Hypothalamus (tissue), 51 donors: ENCODE measurements at regions not wholly inside any gene's neighbourhood (a gene's known extent, or its start where the extent isn't known, plus 50 kb on each side); places are given as distances from the start of the nearest gene placed in this dataset.

Experiments
- DNase-seq, 51 donors: peaks; one replicate each; lab custom pipeline; 2025; lab: John Stamatoyannopoulos, UW

DNA sequence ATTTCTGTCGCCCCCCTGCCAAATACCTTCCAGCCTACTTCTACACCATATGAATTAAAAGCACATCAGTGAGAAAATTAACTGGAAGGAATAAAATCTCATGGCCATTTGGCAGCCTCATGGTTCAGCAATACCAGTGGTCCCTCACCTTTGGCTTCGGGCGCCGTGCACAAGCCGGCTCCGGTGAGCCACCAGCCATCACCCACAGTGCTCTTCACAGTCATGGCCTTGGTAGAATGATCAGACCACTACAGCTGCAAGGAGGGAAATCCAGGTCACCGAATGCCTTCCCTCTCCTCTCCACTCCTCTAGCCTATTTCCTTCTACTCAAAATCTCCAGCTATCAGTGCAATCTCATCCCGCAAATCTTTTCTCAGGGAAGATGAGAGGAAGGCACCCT is 239.1 kb downstream of the C1D start:
- DNase-seq: no peak

DNA sequence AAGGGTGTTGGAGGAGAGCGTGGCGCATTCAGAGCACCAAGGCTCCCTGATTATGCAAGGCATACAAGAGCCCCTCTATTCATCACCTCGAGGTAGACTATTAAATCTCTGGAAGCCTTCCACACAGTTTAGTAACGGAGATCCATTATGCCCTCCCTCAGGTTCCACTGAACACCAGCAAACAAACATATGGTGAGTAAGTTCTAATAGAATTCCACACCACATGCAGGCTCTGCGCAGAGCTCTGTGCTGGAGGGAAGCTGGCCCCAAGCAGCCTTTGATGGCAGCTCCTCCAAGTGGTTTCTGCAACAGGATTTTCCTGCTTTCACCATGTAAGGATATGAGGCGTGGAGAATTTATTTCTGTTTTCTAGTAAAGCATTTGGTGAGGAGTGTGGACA is 238.6 kb downstream of the C1D start:
- no peak for DNase-seq

DNA sequence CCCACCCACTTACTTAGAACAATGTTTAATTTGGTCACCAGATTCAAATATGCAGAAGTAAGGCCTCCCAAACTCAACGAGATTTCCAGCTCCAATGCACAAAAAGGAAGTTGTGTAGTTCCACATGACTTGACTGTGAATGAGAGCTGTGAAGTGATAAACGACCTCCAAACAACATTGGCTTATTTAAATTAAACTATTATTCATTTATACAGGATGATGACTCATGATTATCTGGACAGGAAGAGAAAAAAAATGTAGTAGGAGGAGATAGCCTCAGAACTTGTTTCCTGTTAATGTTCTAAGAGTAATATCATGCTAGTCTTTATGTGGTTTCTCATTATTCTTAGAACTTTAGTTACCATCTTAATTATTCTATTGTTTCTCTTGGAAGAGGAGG is 237.3 kb downstream of the C1D start:
- DNase-seq: no peak

DNA sequence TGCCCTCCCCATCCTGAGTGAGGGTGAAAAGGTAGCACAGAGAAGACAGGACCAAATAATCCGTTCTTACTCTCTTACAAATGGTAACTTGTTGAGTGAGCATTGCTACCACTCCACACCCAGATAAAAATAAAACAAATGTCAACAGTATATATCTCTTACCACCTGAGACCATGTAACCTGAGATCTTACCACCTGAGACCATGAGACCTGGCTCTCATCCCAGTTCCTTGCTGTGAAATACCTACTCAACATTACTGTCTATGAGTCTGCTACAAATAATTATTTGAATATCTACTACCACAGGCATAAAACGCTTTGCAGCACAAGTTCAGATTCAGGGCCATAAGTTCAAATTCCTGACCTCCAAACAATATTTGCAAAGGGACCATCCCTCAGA is 234.7 kb downstream of the C1D start:
- DNase-seq: no peak

DNA sequence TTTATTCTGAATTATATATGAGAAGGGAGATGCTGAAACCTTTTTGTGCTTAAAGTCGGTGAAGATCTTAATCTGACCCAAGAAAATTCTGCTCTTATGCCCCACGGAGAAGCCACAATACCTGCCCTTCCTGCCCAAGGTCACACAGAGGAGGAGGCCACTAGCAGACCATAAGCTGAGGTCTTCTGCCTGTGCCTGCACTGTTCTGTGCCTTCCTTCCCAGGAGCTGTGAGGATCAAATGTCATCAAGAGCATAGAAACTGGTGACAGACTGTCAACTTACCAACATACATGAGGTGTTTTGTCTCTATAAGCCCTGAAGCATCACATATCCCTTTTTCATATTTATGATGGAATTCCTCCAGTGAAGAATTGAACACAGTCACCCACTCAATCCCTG is 233.3 kb downstream of the C1D start:
- DNase-seq: no peak

DNA sequence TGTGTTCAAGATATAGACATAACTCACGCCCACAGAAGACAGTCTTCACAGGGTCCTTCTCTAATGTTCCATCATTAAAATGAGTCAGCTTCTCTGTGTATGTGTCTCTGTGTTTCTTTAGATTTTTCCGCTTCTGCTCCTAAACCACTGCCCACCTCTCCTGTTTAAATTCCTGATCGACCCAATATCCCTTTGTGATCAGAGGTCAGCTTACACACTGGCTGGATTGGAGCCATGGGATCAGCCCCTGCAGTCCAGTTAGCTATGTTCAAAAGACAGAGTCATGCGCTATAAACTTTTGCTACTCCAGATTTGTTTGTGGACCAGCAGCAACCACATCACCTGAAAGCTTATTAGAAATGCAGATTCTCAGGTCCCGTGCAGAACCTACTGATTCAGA is 229.2 kb downstream of the C1D start:
- no peak for DNase-seq

DNA sequence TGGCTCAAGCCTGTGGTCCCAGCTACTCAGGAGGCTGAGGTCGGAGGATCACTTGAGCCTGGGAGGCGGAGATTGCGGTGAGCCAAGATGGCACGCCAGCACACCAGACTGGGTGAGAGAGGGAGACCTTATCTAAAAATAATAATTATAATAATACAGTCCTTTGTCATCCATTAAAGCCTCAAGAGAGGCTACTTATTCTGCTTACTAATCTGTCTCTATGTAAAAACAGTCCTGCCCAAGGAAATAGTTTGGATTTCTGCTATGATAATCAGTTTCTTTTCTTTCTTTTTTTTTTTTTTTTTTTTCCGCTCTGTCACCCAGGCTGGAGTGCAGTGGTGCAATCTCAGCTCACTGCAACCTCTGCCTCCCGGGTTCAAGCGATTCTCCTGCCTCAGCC is 228.3 kb downstream of the C1D start:
- no peak for DNase-seq

DNA sequence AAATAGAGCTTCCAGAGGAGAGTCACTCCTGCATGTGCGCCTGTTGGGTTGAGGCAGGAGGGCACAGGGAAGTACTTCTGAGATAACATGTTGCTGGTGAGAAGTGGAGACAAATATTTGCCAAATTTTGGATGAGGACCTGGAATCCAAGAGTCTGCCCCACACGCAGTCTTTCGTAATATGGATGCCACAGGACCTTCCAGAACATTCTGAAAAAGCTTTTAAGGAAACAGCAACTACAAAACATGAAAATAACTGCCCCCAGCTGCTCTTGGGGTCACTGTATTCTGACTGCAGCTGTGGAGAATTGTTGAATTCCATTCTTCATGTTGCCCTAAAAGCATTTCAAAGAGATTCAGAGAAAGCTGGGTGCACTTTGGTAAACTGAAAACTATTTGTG is 227.5 kb downstream of the C1D start:
- no peak for DNase-seq

DNA sequence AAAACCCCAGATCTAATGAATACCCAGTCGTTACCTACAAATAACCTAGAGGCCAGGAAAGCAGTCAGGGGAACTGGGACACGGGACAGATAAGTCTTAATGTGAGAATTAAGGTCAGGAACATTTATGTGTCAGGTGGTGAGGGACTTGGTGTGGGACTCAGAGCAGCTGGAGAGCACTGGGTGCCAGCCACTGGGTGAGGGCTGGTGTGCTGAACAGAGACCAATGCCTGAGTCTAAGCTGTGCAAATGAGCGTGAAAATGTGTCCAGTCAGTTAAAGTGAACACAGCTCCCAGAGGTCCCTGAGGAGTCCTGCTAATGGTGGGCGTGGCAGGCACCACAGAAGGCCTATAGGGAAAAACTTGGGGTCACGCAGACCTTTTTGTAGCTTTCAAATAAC is 225.9 kb downstream of the C1D start:
- no peak for DNase-seq

DNA sequence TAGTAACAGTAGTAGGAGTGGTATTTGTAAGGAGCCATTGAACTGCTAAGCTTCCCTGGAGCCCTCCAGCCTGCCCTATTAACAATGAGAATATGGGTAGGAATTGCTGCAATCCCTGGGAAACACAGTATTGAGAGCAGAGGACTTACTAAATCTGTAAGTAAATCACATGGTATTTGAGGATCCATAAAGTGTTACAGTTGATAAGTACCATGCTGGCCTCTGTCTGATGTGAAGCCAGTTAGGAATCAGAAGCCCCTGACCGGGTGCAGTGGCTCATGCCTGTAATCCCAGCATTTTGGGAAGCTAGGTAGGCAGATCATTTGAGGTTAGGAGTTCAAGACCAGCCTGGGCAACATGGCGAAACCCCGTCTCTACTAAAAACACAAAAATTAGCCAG is 224.6 kb downstream of the C1D start:
- no peak for DNase-seq

DNA sequence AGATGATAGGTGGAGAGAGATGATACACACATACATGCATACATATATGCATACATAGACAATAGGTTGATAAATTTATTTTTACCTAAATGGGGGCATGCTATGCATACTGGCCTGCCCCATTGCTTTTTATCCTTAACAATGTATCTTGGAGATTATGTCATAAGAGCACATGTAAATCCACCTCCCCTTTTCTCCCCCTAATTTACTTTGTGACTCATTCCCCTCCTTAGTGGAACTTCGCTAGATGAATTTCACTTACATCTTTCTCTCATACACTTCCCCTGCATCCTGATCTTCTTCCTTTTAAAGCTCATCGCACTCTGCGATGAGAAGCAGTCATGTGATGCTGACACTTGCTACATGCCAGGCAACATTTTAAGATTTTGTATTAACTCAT is 223.6 kb downstream of the C1D start:
- no peak for DNase-seq

DNA sequence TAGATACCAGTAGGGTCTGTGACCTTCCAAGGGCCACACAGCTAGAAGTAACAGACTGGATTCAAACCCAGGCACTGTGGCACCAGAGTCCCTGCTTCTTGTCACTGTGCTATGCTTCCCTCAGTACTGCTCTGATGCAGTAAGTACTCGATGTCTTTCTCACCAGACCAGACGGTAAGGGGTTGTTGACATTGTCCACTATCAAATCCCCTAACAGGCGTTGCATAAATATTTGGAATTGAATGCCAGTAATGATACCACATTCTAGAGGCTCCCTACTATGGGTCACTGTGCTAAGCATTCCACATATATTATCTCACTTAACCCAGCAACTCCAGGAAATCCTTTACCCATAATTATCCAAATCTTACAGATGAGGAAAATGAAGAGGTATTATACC is 223.1 kb downstream of the C1D start:
- no peak for DNase-seq

DNA sequence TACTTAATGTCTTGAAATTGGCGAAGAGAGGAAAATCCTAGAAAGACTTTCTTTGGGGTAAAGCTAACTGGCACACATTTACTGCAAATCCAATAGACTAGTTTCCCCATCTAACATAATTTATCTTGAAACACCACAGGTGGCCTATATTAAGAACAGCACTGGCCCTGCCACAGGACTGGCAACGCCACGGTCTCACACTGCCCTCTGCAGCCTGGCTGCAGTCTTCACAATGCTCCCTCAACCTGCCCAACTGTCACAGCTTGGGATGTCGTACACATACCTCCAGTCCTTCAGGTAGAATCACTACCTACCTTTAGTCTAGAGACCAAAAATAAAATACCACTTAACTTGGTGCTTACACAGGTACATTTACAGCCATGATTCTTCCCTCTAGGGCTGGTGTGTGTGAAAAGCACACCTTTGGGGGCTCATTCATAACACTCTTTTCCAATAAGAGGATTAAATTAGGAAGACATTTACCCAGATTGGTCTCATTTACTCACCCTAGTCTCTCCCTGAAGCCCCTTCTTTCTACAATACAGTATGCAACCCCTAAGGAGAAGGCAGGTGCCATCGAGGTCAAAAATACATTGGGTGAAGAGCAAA is 222.2 kb downstream of the C1D start:
- DNase-seq: peak in 32 of 51 donors; percentile 1 to 56 (median 21)

DNA sequence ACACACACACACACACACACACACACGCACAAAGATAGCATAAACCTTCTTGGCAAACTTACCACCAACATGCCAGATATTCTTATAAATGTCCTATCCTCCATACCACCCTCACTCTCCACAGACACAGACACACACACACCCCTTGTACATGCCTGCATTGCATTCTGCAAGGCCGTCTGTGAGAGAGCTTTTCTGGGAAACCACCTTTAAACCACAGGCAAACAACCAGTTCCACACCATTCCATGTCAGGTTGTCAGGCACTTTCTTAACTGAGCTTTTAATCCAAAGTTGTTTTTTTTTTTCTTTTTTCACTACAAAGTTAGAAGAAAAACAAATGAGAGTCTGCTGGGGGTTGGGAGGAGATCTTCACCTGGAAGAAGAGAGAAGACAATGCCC is 221.1 kb downstream of the C1D start:
- DNase-seq: no peak

DNA sequence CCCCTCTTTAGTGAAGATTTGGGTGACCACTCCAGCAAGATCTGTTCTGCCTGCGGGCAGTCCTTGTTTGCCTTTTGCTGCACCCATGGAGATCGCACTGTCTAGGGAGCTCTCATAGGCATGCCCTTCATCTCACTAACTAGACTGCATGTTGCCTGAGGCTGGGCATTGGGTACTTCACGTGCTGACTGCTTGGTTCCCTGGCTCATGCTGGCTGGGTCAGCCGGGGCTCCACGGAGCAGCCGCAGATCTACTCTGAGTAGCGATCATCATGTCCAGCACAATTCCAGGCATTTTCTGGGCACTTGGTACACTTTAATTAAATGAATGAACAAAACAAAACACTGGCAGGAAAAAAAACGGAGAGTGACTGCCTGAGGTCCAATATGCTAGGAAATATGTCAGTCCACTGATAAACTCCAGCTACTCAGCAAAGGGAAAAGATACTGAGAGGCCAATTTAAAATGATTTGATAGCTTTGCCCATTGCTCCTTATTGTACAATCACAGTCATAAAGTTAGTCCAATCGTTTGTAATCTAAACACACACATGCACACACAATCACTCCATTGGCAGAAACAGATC is 220.3 kb downstream of the C1D start:
- DNase-seq: no peak

DNA sequence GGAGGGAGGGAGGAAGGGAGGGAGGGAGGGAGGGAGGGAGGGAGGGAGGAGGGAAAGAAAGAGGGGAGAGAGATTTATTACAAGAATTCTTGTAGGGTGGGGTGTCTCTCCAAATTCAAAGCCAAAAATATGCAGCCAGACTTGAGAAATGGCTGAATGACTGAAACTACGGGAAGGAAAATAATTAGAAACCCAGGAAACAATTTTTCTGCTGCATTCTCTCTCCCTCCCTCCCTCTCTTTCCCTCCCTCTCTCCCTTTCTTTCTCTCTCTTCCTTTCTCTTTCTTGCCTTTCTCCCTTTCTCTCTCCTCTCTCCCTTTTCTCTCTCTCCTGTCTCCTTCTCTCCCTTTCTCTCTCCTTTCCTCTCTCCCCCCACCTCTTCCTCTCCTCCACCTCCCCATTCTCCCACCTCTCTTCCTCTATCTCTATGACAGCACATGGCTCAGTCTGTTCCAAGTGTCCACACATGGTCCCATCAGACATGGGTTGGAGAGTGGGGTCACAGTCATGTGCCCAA is 218.7 kb downstream of the C1D start:
- DNase-seq: no peak

DNA sequence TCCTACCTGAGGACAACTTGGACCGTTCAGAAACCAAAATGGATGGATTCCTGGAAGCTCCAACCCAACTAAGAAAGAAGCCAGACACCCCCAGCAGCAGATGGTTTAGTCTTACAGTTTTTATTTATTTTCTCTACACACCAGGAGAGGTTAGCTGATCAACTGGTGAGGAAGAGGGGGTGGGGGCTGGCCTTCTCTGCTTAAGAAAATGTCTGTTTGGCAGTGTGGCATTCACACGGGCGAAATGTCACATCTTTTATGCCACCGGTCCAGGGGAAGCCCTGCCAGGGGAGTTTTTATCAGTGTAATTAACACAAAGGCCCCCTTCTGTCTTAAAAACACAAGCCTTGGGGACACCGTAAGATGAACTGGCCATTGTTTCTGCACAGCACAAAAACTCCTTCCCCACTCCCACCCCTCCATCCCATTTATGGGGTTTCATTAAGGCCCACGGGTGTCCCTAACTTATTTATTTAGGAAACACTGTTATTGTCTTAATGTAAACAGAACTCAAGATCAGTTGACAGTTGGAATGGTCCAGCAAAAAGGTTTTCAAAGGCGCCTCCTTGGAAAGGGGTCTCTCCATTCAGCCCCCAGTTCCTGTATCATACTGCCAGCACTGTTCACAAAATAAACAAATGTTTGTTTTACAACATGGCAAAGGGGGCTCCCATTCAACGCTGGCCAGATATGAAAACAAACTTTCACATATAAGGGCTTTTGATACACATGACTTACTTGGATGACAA is 217.0 kb downstream of the C1D start:
- no peak for DNase-seq

DNA sequence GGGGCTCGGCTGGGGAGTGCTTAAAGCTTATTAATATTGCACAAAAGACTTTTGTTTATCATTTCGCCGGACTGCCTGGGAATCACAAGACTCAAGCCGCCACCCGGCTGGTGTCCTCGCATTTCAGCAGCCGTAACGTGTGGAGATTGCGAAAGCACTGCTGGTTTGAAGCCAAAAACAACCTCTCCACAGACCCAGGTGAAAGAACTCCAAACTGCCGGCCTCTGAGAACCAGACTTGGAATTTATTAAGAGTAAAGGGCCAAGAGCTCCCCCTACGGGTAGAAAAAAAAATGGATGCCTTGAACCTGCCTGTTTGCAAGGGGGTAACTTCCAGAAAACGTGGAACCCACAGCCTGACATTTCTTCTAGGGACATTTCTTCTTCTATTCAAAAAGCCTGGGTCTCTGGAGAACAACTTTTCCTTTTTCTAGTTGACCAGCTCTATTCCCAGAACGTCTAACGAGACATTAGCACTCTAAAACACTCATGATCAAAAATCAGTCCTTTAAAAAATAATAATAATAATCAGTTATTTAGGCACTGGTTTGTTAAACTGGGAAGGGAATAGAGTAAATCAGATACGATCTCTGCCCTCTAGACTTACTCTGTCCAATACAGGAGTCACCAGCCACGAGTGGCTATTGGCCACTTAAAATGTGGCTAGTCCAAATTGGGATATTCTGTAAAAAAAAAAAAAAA is 216.3 kb downstream of the C1D start:
- DNase-seq: peak in 40 of 51 donors; percentile 1 to 59 (median 23)

DNA sequence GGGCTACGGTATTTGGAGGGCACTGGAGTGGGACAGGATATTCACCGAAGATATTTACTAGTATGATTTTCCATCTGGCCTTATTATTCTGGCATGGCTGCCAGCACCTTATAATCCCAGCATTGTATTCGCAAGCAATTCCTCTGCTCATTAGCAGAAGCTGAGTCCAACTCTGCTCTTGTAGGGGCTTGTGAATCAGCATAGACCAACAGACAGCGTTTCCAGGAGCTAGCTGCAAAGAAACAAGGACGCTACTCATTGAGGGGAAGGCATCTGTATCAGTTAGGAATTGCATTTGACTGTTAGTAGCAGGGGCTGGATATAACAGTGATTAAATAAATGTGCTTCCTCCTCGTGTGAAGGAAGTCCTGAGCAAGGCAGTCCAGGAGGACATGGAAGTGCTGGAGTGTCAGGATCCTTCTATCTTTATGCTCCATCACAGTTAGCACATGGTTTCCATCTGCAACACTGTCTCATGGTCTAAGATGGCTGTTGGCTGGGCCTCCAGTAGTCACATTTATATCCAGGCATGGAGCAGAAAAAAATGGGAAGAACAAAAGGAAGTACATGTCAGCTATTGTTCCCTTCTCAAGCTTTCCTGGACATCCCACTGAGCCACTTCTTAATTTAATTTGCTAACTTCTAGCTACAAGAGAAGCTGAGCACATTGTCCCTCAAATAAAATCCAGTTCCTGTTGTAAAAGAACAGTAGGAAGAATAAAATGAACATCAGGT is 214.1 kb downstream of the C1D start:
- peak in 4 of 51 donors; percentile 1 to 5 (median 3) for DNase-seq

DNA sequence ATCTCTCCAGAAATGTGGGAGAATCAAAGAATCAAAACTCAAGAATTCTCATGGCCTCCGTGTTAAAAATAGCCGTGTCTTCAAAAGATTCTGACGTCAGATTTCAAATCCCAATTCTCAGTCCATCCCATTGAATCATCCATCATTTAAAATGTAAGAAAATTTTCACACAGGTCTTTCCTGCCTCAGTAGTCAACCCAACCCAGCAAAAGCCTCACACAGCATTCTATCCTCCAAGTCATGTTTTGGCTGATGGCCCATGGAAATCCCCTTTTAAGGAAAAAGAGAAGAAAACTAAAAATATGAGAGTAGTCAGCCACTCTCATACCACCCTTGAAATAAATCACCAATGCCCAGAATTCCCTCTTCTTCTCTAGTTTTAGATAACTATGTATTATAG is 211.8 kb downstream of the C1D start:
- no peak for DNase-seq
